Left ventricle myocardium inferior (tissue), 1 donor: ENCODE measurements at regions not wholly inside any gene's neighbourhood (a gene's known extent, or its start where the extent isn't known, plus 50 kb on each side); places are given as distances from the start of the nearest gene placed in this dataset.

Experiments used
- DNase-seq: peaks from one replicate; pipeline ENCODE4 v3.0.0-alpha.2; 2020
- H3K27ac ChIP-seq: fragments of 200-600 bp; replicated peaks from 2 replicates; pipeline ENCODE4 v1.8.0; 2021
- H3K27me3 ChIP-seq: fragments of 200-600 bp; 2 replicates; pipeline ENCODE4 v1.8.0; 2021; ENCODE audit warnings: low read depth
- H3K36me3 ChIP-seq: fragments of 200-600 bp; 2 replicates; pipeline ENCODE4 v1.8.0; 2021
- H3K4me1 ChIP-seq: fragments of 200-600 bp; 2 replicates; pipeline ENCODE4 v1.8.0; 2021
- H3K4me3 ChIP-seq: fragments of 200-600 bp; 2 replicates; pipeline ENCODE4 v1.8.0; 2021; ENCODE audit warnings: mild to moderate bottlenecking, moderate library complexity
- H3K9me3 ChIP-seq: fragments of 200-600 bp; replicated peaks from 2 replicates; pipeline ENCODE4 v1.8.0; 2021
- CTCF ChIP-seq: fragments of 200-600 bp; IDR thresholded peaks from 2 replicates; pipeline ENCODE4 v1.8.0; 2021; ENCODE audit warnings: antibody characterized with exemption, mild to moderate bottlenecking, borderline replicate concordance
- intact Hi-C: fragments of 100-400 bp; cut with micrococcal nuclease; formaldehyde crosslinking; loops from one replicate; pipeline ENCODE4 v1.11.0; 2022
- donor health status: DM: no; HTN: yes; CAD: no; lungs with severe emphysema.

- no peak for DNase-seq
These were observed 180.6 kb upstream of the CEP162 start for GRCh38 chr6:84408028-84408427.

GRCh38 chr6:84403545-84403944 lies 176.1 kb upstream of the CEP162 start:
- TF ChIP-seq CTCF: no peak
- H3K9me3 ChIP-seq: no peaks in the 10 kb centered on the region
- H3K27me3 ChIP-seq: no peaks in the 10 kb centered on the region
- DNase-seq: no peak
- no peak overlapping the region for H3K27ac ChIP-seq
- no peaks in the 10 kb centered on the region for H3K36me3 ChIP-seq
- no peaks in the 10 kb centered on the region for H3K4me1 ChIP-seq
- H3K4me3 ChIP-seq: no peak overlapping the region
- intact Hi-C loops: no loop called here

More at GRCh38 chr6:84408028-84408427, 180.6 kb upstream of the CEP162 start:
- H3K4me3 ChIP-seq: no peak overlapping the region
- intact Hi-C loops: no loop called here
- no peaks in the 10 kb centered on the region for H3K4me1 ChIP-seq
- no peaks in the 10 kb centered on the region for H3K9me3 ChIP-seq
- TF ChIP-seq CTCF: no peak
- H3K27ac ChIP-seq: no peak overlapping the region
- H3K36me3 ChIP-seq: no peaks in the 10 kb centered on the region
- H3K27me3 ChIP-seq: no peaks in the 10 kb centered on the region

GRCh38 chr6:84399003-84399402 lies 171.6 kb upstream of the CEP162 start:
- no peaks in the 10 kb centered on the region for H3K27me3 ChIP-seq
- no peak overlapping the region for H3K27ac ChIP-seq
- H3K4me1 ChIP-seq: no peaks in the 10 kb centered on the region
- intact Hi-C loops: no loop called here
- no peaks in the 10 kb centered on the region for H3K9me3 ChIP-seq
- DNase-seq: no peak
- H3K36me3 ChIP-seq: no peaks in the 10 kb centered on the region
- H3K4me3 ChIP-seq: no peak overlapping the region
- TF ChIP-seq CTCF: no peak

- Histone ChIP-seq H3K27me3 (no peaks in the 10 kb centered on the region), H3K36me3 (no peaks in the 10 kb centered on the region), H3K4me1 (no peaks in the 10 kb centered on the region), H3K9me3 (peaks cover 17% of the 10 kb centered on the region), H3K27ac (no peak overlapping the region), H3K4me3 (no peak overlapping the region)
- intact Hi-C loops: no loop called here
- TF ChIP-seq CTCF: no peak
- DNase-seq: no peak
These were observed 164.8 kb upstream of the CEP162 start for GRCh38 chr6:84392261-84392660.

GRCh38 chr6:84390851-84391250 lies 163.4 kb upstream of the CEP162 start:
- Histone ChIP-seq H3K36me3 (no peaks in the 10 kb centered on the region), H3K4me3 (no peak overlapping the region), H3K9me3 (peaks cover 31% of the 10 kb centered on the region), H3K27ac (no peak overlapping the region), H3K4me1 (no peaks in the 10 kb centered on the region), H3K27me3 (no peaks in the 10 kb centered on the region)
- no peak for TF ChIP-seq CTCF
- intact Hi-C loops: no loop called here
- DNase-seq: no peak

- intact Hi-C loops: no loop called here
- DNase-seq: no peak
- no peak for TF ChIP-seq CTCF
- no peaks in the 10 kb centered on the region for H3K36me3 ChIP-seq
- H3K4me3 ChIP-seq: no peak overlapping the region
- no peaks in the 10 kb centered on the region for H3K4me1 ChIP-seq
- H3K27me3 ChIP-seq: no peaks in the 10 kb centered on the region
- H3K27ac ChIP-seq: no peak overlapping the region
- H3K9me3 ChIP-seq: peaks cover 36% of the 10 kb centered on the region
These were observed 162.9 kb upstream of the CEP162 start for GRCh38 chr6:84390334-84390733.
